ENCODE measurements at regions not wholly inside any gene's neighbourhood (a gene's known extent, or its start where the extent isn't known, plus 50 kb on each side); places are given as distances from the start of the nearest gene placed in this dataset.

GRCh38 chr3:132161608-132162007 lies 126.8 kb upstream of the CPNE4 start:
- TF ChIP-seq CTCF (IDR thresholded peaks at IDR 0.05; ENCODE audit: low read depth, low read length, poor library complexity, severe bottlenecking), result no peak
- TF ChIP-seq EZH2phosphoT487 (IDR thresholded peaks at IDR 0.05; ENCODE audit: borderline replicate concordance, low read length), result no peak

Data from DOHH2 (cell line).